NCI-H128 (cell line): ENCODE measurements at regions not wholly inside any gene's neighbourhood (a gene's known extent, or its start where the extent isn't known, plus 50 kb on each side); places are given as distances from the start of the nearest gene placed in this dataset.
"Not testable (repeated sequence)": the region's sequence is repeated elsewhere in the genome, so short reads cannot be mapped to it uniquely, and the experiment has no call there.

Experiments
- DNase-seq: peaks from one replicate; lab custom pipeline; 2025; ENCODE audit not compliant: unreplicated experiment; lab: John Stamatoyannopoulos, UW

- no peak for DNase-seq
These were observed 119.0 kb downstream of the JRKL start for GRCh38 chr11:96508861-96509260.

GRCh38 chr11:96520939-96521338, 131.1 kb downstream of the JRKL start:
- no peak for DNase-seq

- DNase-seq: no peak
These were observed 133.8 kb downstream of the JRKL start for GRCh38 chr11:96523656-96524055.

DNA sequence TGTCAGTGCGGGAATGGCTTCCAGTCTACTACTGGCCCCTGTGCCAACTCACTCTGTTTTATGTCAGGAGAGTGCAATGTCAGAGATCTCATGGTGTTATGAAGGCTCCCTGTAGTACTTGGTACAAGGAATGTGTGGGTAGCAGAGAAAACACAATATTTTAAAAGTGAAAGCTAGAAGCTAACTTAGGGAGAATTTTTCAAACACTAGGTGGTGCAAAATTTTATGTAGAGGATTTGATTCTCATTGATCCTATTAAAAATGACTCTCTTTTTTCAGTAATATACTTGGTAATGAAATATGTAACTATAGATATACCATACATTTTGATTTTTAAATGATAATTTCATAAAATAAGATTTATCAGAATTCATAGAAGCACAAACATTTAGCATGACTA, 134.7 kb downstream of the JRKL start:
- no peak for DNase-seq

- no peak for DNase-seq
These were observed 140.7 kb downstream of the JRKL start for GRCh38 chr11:96530473-96530872.

- no peak for DNase-seq
These were observed 148.3 kb downstream of the JRKL start for GRCh38 chr11:96538104-96538503.

- no peak for DNase-seq
These were observed 148.8 kb downstream of the JRKL start for GRCh38 chr11:96538622-96539021.

- DNase-seq: no peak
These were observed 151.1 kb downstream of the JRKL start for GRCh38 chr11:96540875-96541274.

DNA sequence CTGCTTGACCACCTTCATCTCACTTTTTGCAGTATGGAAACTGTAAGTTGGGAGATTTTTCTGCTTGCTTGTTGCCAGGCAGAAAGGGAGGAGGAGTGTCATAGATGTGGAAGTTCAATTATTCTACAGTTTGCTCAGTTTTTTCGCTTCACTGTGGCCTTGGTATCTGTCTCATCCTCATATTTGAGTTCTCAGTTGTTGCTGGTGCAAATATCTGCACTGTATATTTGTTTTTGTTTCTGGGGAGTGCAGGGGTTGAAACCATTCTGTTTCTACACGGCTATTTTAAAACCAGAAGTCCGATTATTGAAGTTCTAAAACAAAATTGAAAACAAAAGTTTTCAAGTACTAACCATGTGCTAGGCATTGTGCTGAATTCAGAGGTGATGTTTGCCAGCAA, 153.4 kb downstream of the JRKL start:
- DNase-seq: no peak

DNA sequence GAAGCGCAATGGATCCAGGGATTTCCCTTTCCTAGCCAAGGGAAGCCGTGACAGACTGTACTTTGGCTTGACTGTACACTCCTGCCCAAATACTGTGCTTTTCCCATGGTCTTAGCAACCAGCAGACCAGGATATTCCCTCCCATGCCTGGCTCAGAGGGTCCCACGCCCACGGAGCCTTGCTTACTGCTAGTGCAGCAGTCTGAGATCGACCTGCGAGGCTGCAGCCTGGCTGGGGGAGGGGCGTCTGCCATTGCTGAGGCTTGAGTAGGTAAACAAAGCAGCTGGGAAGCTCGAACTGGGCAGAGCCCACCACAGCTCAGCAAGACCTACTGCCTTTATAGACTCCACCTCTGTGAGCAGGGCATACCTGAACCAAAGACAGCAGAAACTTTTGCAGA, 155.4 kb downstream of the JRKL start:
- not testable (repeated sequence) for DNase-seq

GRCh38 chr11:96551136-96551535, 161.3 kb downstream of the JRKL start:
- DNase-seq: no peak

DNA sequence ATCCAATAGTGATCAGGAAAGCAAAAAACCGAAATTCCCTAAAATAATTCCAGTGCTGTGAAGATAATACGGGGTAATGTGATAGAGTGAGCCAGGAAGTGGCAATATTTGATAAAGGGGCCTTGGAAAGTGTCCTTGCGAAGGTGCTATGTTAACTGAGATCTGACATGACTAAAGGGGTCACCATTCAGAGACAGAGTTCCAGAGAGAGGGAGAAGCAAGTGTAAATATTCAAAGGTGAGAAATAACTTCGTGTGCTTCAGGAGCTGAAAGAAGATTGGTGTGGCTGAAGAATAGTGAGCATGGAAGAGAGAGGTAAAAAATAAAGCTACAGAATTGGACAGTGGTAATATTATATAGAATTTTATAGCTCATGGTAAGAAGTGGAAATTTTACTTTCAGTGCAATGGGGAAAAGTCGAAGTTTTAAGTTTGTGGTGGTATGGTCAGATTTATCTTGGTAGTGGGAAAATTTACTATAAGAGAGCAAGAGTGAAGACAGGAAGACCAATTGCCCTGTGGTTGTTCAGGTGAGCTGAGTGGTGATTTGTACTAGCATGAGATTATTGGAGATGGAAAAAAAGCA, 164.5 kb downstream of the JRKL start:
- no peak for DNase-seq

DNA sequence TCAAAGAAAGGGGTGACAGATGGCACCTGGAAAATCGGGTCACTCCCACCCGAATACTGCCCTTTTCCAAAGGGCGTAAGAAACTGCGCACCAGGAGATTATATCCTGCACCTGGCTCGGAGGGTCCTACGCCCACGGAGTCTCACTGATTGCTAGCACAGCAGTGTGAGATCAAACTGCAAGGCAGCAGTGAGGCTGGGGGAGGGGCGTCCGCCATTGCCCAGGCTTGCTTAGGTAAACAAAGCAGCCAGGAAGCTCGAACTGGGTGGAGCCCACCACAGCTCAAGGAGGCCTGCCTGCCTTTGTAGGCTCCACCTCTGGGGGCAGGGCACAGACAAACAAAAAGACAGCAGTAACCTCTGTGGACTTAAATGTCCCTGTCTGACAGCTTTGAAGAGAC, 166.0 kb downstream of the JRKL start:
- not testable (repeated sequence) for DNase-seq

- not testable (repeated sequence) for DNase-seq
These were observed 170.9 kb downstream of the JRKL start for GRCh38 chr11:96560727-96561126.

- no peak for DNase-seq
These were observed 177.4 kb downstream of the JRKL start for GRCh38 chr11:96567176-96567575.

GRCh38 chr11:96567667-96568066, 177.9 kb downstream of the JRKL start:
- DNase-seq: no peak

DNA sequence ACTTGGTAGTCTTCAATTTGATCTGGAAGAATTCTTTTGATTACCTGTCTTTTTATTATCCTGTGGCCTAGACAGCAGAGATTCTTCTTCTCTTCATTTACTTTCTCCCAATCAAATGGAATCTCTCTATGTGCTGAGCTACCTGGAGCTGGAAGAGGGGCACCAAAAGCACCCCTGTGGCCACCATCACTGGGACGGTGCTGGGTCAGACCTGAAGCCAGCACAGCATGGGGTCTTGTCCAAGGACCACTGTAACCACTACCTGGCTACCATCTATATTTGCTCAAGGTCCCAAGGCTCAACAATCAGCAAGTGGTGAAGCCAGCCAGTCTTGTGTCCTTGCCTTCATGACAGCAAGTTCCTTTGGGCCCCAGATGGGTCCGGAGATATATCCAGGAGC, 186.6 kb downstream of the JRKL start:
- DNase-seq: no peak

DNA sequence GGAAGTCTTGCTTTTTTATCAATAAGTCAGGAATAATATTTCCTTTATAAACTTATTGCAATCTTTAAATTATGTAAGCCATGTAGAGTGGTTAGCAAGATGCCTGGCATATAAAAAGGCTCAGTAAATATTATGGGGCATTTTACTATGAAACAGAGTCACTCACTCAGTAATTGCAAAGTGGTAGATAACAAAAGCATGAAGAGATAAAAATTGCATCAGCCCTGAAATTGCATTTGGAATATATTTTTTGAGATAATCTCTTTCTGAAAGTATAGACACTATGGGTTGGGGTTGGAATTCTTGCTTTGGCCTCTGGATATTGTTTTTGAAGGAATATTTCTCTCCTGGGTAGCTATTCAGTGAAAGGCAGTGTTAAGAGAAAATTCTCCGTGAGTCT, 188.6 kb downstream of the JRKL start:
- DNase-seq: no peak

DNA sequence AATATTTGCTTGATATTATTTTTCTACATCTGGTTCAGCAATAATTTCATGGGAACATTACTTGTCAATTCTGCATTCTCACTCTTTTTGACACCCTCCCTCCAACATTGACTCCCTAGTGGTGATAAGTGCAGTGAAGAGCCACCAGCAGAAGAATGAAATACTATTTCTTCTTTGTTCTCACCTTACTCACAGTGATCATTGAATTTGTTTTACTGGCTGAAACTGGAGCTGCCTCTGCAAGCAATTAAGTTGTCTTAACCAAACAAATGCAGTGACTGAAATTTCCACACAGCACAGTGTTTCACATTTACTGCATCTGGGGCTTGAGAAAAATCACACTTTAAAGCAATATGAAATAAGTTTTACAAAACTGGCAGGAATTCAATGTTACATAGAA, 189.8 kb downstream of the JRKL start:
- DNase-seq: no peak

DNA sequence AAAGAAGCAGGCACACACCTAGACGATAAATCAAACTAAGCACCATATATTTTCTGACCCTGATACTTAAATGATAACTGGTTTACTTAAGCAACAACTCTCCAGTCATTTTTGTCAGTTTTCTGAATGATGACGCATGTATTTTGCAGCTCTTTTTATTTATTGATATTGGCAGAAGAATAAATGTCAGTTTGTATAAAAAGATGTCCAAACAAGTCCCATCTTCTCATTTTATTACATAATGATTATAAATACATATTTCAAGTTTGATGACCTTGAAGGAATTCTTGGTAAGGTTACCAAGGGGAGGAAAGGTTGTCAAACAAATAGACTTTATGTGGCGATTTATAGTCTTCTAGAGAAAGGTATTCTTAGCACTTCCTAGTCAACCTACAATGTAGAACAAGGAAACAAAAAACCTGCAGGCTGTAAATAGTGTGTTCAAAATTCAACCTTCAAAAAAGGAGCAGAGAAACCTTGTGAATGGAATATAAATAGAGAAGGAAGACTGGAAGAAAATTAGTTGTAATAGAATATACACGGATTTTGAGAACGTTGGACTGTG, 190.7 kb downstream of the JRKL start:
- no peak for DNase-seq

DNA sequence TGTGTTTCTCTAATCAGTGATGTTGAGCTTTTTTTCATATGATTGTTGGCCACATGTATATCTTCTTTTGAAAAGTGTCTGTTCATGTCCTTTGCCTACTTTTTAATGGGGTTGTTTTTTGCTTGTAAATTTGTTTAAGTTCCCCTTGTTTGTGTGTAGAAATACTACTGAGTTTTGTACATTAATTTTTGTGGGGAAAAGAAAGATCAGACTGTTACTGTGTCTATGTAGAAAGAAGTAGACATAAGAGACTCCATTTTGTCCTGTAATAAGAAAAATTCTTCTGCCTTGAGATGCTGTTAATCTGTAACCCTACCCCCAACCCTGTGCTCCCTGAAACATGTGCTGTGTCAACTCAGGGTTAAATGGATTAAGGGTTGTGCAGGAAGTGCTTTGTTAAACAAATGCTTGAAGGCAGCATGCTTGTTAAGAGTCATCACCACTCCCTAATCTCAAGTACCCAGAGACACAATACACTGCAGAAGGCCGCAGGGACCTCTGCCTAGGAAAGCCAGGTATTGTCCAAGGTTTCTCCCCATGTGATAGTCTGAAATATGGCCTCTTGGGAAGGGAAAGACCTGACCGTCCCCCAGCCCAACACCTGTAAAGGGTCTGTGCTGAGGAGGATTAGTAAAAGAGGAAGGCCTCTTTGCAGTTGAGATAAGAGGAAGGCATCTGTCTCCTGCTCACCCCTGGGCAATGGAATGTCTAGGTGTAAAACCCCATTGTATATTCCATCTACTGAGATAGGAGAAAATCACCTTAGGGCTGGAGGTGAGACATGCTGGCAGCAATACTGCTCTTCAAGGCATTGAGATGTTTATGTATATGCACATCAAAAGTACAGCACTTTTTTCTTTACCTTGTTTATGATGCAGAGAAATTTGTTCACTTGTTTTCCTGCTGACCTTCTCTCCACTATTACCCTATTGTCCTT, 196.4 kb downstream of the JRKL start:
- not testable (repeated sequence) for DNase-seq

DNA sequence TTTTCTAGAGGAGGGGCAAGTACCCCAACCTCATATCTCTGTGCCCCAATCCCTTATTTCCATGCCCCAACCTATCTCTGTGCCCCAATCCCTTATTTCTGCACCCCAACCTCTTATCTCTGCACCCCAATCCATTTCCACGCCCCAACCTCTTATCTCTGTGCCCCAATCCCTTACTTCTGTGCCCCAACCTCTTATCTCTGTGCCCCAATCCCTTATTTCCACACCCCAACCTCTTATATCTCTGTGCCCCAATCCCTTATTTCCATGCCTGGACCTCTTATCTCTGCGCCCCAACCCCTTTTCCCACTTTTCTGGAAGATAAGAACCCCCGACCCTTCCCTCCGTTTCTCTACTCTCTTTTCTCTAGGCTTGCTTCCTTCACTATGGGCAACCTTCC, 199.0 kb downstream of the JRKL start:
- not testable (repeated sequence) for DNase-seq
